ENCODE measurements at regions not wholly inside any gene's neighbourhood (a gene's known extent, or its start where the extent isn't known, plus 50 kb on each side); places are given as distances from the start of the nearest gene placed in this dataset.

DNA sequence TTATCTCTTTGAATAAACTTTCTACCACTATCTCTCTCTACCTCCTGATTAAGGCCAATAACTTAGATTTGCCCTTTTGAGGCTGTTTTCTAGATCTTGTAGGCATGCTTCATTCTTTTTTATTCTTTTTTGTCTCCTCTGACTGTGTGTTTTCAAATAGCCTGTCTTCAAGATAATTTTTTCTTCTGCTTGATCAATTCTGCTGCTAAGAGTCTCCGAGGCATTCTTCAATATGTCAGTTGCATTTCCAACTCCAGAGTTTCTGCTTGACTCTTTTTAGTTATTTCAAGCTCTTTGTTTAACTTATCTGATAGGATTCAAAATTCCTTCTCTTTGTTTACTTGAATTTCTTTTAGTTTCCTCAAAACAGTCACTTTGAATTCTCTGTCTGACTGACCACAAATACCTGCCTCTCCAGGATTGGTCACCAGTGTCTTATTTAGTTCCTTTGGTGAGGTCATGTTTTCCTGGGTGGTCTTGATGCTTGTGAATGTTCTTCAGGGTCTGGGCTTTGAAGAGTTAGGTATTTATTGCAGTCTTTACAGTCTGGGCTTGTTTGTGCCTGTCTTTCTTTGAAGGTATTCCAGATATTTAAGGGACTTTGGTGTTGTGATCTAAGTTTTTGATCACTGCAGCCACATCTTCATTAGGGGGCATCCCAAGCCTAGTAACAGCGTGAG is 197.3 kb upstream of the STK17B start:
- no peak for TF ChIP-seq EZH2phosphoT487 (IDR thresholded peaks at IDR 0.05; ENCODE audit: low read depth)
- TF ChIP-seq, protein P1, sequence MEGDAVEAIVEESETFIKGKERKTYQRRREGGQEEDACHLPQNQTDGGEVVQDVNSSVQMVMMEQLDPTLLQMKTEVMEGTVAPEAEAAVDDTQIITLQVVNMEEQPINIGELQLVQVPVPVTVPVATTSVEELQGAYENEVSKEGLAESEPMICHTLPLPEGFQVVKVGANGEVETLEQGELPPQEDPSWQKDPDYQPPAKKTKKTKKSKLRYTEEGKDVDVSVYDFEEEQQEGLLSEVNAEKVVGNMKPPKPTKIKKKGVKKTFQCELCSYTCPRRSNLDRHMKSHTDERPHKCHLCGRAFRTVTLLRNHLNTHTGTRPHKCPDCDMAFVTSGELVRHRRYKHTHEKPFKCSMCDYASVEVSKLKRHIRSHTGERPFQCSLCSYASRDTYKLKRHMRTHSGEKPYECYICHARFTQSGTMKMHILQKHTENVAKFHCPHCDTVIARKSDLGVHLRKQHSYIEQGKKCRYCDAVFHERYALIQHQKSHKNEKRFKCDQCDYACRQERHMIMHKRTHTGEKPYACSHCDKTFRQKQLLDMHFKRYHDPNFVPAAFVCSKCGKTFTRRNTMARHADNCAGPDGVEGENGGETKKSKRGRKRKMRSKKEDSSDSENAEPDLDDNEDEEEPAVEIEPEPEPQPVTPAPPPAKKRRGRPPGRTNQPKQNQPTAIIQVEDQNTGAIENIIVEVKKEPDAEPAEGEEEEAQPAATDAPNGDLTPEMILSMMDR (IDR thresholded peaks at IDR 0.05; ENCODE audit: low read depth, low read length), result no peak

Data from OCI-LY3 (cell line).